ENCODE measurements at regions not wholly inside any gene's neighbourhood (a gene's known extent, or its start where the extent isn't known, plus 50 kb on each side); places are given as distances from the start of the nearest gene placed in this dataset.
A peak's percentile ranks its signal among the peaks of the same experiment; 100 is the strongest.

- no TSS peak for BruUV-seq (replicated peaks)
- ATAC-seq = no peak
- ChIA-PET POLR2A (interaction anchor here (0.6 kb wide), 1 partner anchor 24 kb away, joined by 3 read pairs; no protein-coding TSS in a partner anchor), CTCF (interaction anchor here (0.6 kb wide), 2 partner anchors 306 to 462 kb away, joined by 4 to 6 read pairs; no protein-coding TSS in a partner anchor)
- Histone ChIP-seq H3K27ac (ENCODE audit: low read length) (no peak overlapping the region), H3K27me3 (ENCODE audit: control insufficient read depth, insufficient read depth, low read length) (no peaks in the 10 kb centered on the region), H3K9me3 (ENCODE audit: control insufficient read depth, insufficient read depth, low read depth, low read length) (no peaks in the 10 kb centered on the region), H3K4me1 (ENCODE audit: control insufficient read depth, insufficient read depth, low read length) (no peaks in the 10 kb centered on the region), H3K4me3 (ENCODE audit: low read depth in 2 of 2, low read length in 2 of 2) (no peak overlapping the region), H3K36me3 (ENCODE audit: control insufficient read depth, insufficient read depth, low read length) (no peaks in the 10 kb centered on the region)
- peak; percentile 41 for DNase-seq (ENCODE audit: low read depth, low spot score)
- TF ChIP-seq SIN3A (IDR thresholded peaks at IDR 0.05; ENCODE audit: borderline replicate concordance, insufficient read depth, low read depth, low read length) (no peak), REST (IDR thresholded peaks at IDR 0.05; ENCODE audit: insufficient read depth in 1 of 2, low read depth in 2 of 2, low read length in 1 of 2) (no peak), TCF7L2 (IDR thresholded peaks at IDR 0.05; ENCODE audit: low read depth, low read length) (no peak), POLR2AphosphoS5 (IDR thresholded peaks at IDR 0.05; ENCODE audit: low read depth, low read length) (no peak), CTCF (IDR thresholded peaks at IDR 0.05) (peak; percentile 68; the same call in 1 of the 2 replicates)
- in situ Hi-C loops (cut with HindIII; ENCODE audit: low pct_unique_long_range_greater_than_20kb, low sequenced_read_pairs) (no loop called here), intact Hi-C loops (cut with micrococcal nuclease; ENCODE audit: unreplicated experiment) (loop anchor here (10.0 kb wide), 1 partner anchor 616 kb away; no protein-coding TSS in a partner anchor)
Measured at GRCh38 chr5:101390151-101390908, 487.2 kb upstream of the ST8SIA4 start.

- no peaks in the 10 kb centered on the region for H3K9me3 ChIP-seq (ENCODE audit: control insufficient read depth, insufficient read depth, low read depth, low read length)
Measured at GRCh38 chr5:101385276-101385675, 482.2 kb upstream of the ST8SIA4 start.

More at GRCh38 chr5:101385276-101385675, 482.2 kb upstream of the ST8SIA4 start:
- no TSS peak for BruUV-seq (replicated peaks)
- no peak overlapping the region for H3K4me3 ChIP-seq (ENCODE audit: low read depth in 2 of 2, low read length in 2 of 2)
- no peaks in the 10 kb centered on the region for H3K27me3 ChIP-seq (ENCODE audit: control insufficient read depth, insufficient read depth, low read length)
- no peak for TF ChIP-seq CTCF (IDR thresholded peaks at IDR 0.05)
- no peak for TF ChIP-seq REST (IDR thresholded peaks at IDR 0.05; ENCODE audit: insufficient read depth in 1 of 2, low read depth in 2 of 2, low read length in 1 of 2)
- no peak for TF ChIP-seq TCF7L2 (IDR thresholded peaks at IDR 0.05; ENCODE audit: low read depth, low read length)
- TF ChIP-seq SIN3A (IDR thresholded peaks at IDR 0.05; ENCODE audit: borderline replicate concordance, insufficient read depth, low read depth, low read length) = no peak
- no peak for TF ChIP-seq POLR2AphosphoS5 (IDR thresholded peaks at IDR 0.05; ENCODE audit: low read depth, low read length)
- no peaks in the 10 kb centered on the region for H3K36me3 ChIP-seq (ENCODE audit: control insufficient read depth, insufficient read depth, low read length)
- intact Hi-C loops (cut with micrococcal nuclease; ENCODE audit: unreplicated experiment) = no loop called here
- no peaks in the 10 kb centered on the region for H3K4me1 ChIP-seq (ENCODE audit: control insufficient read depth, insufficient read depth, low read length)
- no peak for ATAC-seq
- H3K27ac ChIP-seq (ENCODE audit: low read length) = no peak overlapping the region
- CTCF ChIA-PET = no interaction called here
- in situ Hi-C loops (cut with HindIII; ENCODE audit: low pct_unique_long_range_greater_than_20kb, low sequenced_read_pairs) = no loop called here
- DNase-seq (ENCODE audit: low read depth, low spot score) = no peak
- POLR2A ChIA-PET = no interaction called here
